GM12878 (cell line): ENCODE measurements at regions not wholly inside any gene's neighbourhood (a gene's known extent, or its start where the extent isn't known, plus 50 kb on each side); places are given as distances from the start of the nearest gene placed in this dataset.

Experiments
- ATAC-seq: fragments of 200-7000 bp; cut with Tn5 transposase; 3 replicates; pipeline ENCODE4 v1.9.1; 2020; ENCODE audit warnings: mild to moderate bottlenecking, moderate library complexity
- BruUV-seq: library from RNA; stranded (reverse); fragments of 400-500 nt; replicated peaks from 2 replicates; lab custom pipeline; 2021; lab: Mats Ljungman, UMichigan
- CTCF ChIA-PET: fragments of 300-600 bp; sonication (Branson Sonifier 250); formaldehyde crosslinking; extraction: SDS; loops from one replicate; lab custom pipeline; 2021; ENCODE audit warnings: inconsistent platforms; lab: Yijun Ruan, JAX
- POLR2A ChIA-PET: fragments of 350-600 bp; formaldehyde crosslinking; extraction: SDS; loops from one replicate; lab custom pipeline; 2021; ENCODE audit warnings: inconsistent platforms; lab: Charles Lee
- RAD21 ChIA-PET: fragments of 300-600 bp; sonication (Branson Sonifier 250); formaldehyde crosslinking; loops from one replicate; lab custom pipeline; 2023; ENCODE audit warnings: antibody characterized with exemption; ENCODE audit not compliant: unreplicated experiment; lab: Charles Lee
- SMC1A ChIA-PET: fragments of 300-600 bp; sonication (Branson Sonifier 250); formaldehyde crosslinking; loops from one replicate; lab custom pipeline; 2023; ENCODE audit not compliant: unreplicated experiment, uncharacterized antibody; lab: Charles Lee
- DNase-seq: peaks from one replicate; pipeline ENCODE4 v3.0.0-alpha.2; 2011; ENCODE audit warnings: low read depth, low spot score
- FAIRE-seq: peaks from 3 replicates; lab custom pipeline; 2011; peaks lifted over from hg19 to GRCh38; lab: Jason Lieb, UNC
- H2AFZ ChIP-seq: 2 replicates; pipeline ENCODE4 v1.6.0; 2011; ENCODE audit warnings: low read depth, low read length, control low read depth; ENCODE audit not compliant: control insufficient read depth
- H3K27ac ChIP-seq: 2 replicates; pipeline ENCODE4 v1.5.1; 2011; ENCODE audit warnings: control low read depth; ENCODE audit not compliant: control insufficient read depth, insufficient read depth
- H3K27me3 ChIP-seq, 2 experiments: replicated peaks in 1 of 2; 2 replicates each; pipeline versions ENCODE4 v1.6.0 to v1.6.1; 2011; ENCODE audit warnings: low read length in 1 of 2; ENCODE audit not compliant: control insufficient read depth in 2 of 2, insufficient read depth in 2 of 2
- H3K36me3 ChIP-seq, 2 experiments: 2 replicates each; pipeline ENCODE4 v1.5.1; 2011; ENCODE audit warnings: low read length in 1 of 2; ENCODE audit not compliant: control insufficient read depth in 2 of 2, insufficient read depth in 2 of 2
- H3K4me1 ChIP-seq: 2 replicates; pipeline ENCODE4 v1.6.1; 2011; ENCODE audit warnings: mild to moderate bottlenecking, low read length, moderate library complexity, mixed read lengths; ENCODE audit not compliant: control insufficient read depth, insufficient read depth
- H3K4me2 ChIP-seq: 2 replicates; pipeline ENCODE4 v1.6.0; 2011; ENCODE audit warnings: control low read depth; ENCODE audit not compliant: control insufficient read depth, insufficient read depth
- H3K4me3 ChIP-seq: fragments of 200-600 bp; sonication (generic); 2 replicates; pipeline ENCODE4 v1.5.1; 2016
- H3K79me2 ChIP-seq: 2 replicates; pipeline ENCODE4 v1.6.0; 2011; ENCODE audit warnings: low read length; ENCODE audit not compliant: control insufficient read depth, insufficient read depth
- H3K9ac ChIP-seq: 2 replicates; pipeline ENCODE4 v1.8.0; 2011; ENCODE audit warnings: low read length, control low read depth, mixed read lengths; ENCODE audit not compliant: control insufficient read depth, insufficient read depth
- H3K9me3 ChIP-seq: replicated peaks from 3 replicates; pipeline ENCODE4 v1.5.1; 2011; ENCODE audit warnings: mild to moderate bottlenecking, low read length; ENCODE audit not compliant: control insufficient read depth, insufficient read depth
- H4K20me1 ChIP-seq: 2 replicates; pipeline ENCODE4 v1.6.0; 2011; ENCODE audit not compliant: control insufficient read depth, insufficient read depth
- ATF2 ChIP-seq: IDR thresholded peaks from 2 replicates; pipeline ENCODE4 v1.6.1; 2012; ENCODE audit warnings: low read length, inconsistent platforms
- CBFB ChIP-seq: IDR thresholded peaks from 2 replicates; pipeline ENCODE4 v1.6.1; 2016; ENCODE audit warnings: antibody characterized with exemption, low read depth
- CREB1 ChIP-seq: IDR thresholded peaks from 2 replicates; pipeline ENCODE4 v1.6.1; 2012; ENCODE audit warnings: low read depth, mild to moderate bottlenecking, inconsistent platforms
- ELK1 ChIP-seq: IDR thresholded peaks from 2 replicates; pipeline ENCODE4 v1.6.1; 2012; ENCODE audit warnings: low read depth, low read length, improper control_type of control experiment
- EZH2 ChIP-seq: IDR thresholded peaks from 2 replicates; pipeline ENCODE4 v1.6.1; 2012; ENCODE audit warnings: low read depth, mild to moderate bottlenecking, control low read depth, inconsistent platforms, low read length, borderline replicate concordance; ENCODE audit not compliant: control insufficient read depth
- FOXK2 ChIP-seq: fragments of 450-650 bp; IDR thresholded peaks from 2 replicates; pipeline ENCODE4 v1.6.1; 2017; ENCODE audit warnings: mild to moderate bottlenecking, moderate library complexity
- GATAD2B ChIP-seq: fragments of 450-650 bp; conservative IDR thresholded peaks from 2 replicates; pipeline ENCODE4 v1.6.1; 2017; ENCODE audit warnings: low read depth, mild to moderate bottlenecking, moderate library complexity
- KDM1A ChIP-seq: fragments of 200-600 bp; sonication (generic); IDR thresholded peaks from 2 replicates; pipeline ENCODE4 v1.6.1; 2016; ENCODE audit warnings: borderline replicate concordance
- LARP7 ChIP-seq: fragments of 450-650 bp; IDR thresholded peaks from 2 replicates; pipeline ENCODE4 v1.6.1; 2017; ENCODE audit warnings: mild to moderate bottlenecking
- MYB ChIP-seq: fragments of 150-350 bp; IDR thresholded peaks from 2 replicates; pipeline ENCODE4 v1.6.1; 2014; ENCODE audit warnings: mild to moderate bottlenecking, low read depth, low read length, borderline replicate concordance
- MYC ChIP-seq: IDR thresholded peaks from 2 replicates; pipeline ENCODE4 v1.6.1; 2011; ENCODE audit warnings: mild to moderate bottlenecking, low read length, moderate library complexity, inconsistent platforms; ENCODE audit not compliant: insufficient read depth, insufficient replicate concordance, insufficient read length, severe bottlenecking
- NBN ChIP-seq: fragments of 450-650 bp; IDR thresholded peaks from 2 replicates; pipeline ENCODE4 v1.6.1; 2016
- POLR2A ChIP-seq: IDR thresholded peaks from 2 replicates; pipeline ENCODE4 v1.6.1; 2011; ENCODE audit warnings: low read depth, mild to moderate bottlenecking, low read length
- RB1 ChIP-seq: fragments of 450-650 bp; formaldehyde crosslinking; IDR thresholded peaks from 2 replicates; pipeline ENCODE4 v1.6.1; 2017; ENCODE audit warnings: mild to moderate bottlenecking, borderline replicate concordance
- ZBTB40 ChIP-seq: fragments of 450-650 bp; IDR thresholded peaks from 2 replicates; pipeline ENCODE4 v1.6.1; 2016; ENCODE audit warnings: mild to moderate bottlenecking, moderate library complexity, borderline replicate concordance
- ZNF592 ChIP-seq: fragments of 450-650 bp; IDR thresholded peaks from 2 replicates; pipeline ENCODE4 v1.6.1; 2017; ENCODE audit warnings: mild to moderate bottlenecking, moderate library complexity
- WGBS: methylation state at CpG from one replicate; pipeline ENCODE4 v1.1.6; 2016; ENCODE audit warnings: low lambda C conversion rate; ENCODE audit not compliant: insufficient replicate concordance, insufficient coverage; ENCODE audit errors: missing lambda C conversion rate; 5-methylcytosine and 5-hydroxymethylcytosine counted together
- in situ Hi-C: fragments of 300-500 bp; cut with MboI; formaldehyde crosslinking; loops from 9 replicates; pipeline ENCODE4 v1.14.3; 2018; ENCODE audit warnings: mixed read lengths
- intact Hi-C: fragments of 100-400 bp; cut with micrococcal nuclease; formaldehyde crosslinking; loops from one replicate; pipeline ENCODE4 v1.14.2; 2022; ENCODE audit not compliant: unreplicated experiment

GRCh38 chr12:124078800-124079199, 105.8 kb downstream of the ZNF664 start:
- Histone ChIP-seq H3K4me1 (no peaks in the 10 kb centered on the region), H3K27ac (no peak overlapping the region), H3K9me3 (no peaks in the 10 kb centered on the region), H3K79me2 (no peaks in the 10 kb centered on the region), H3K36me3 (no peaks in the 10 kb centered on the region), H3K27me3 (no peaks in the 10 kb centered on the region), H3K9ac (no peak overlapping the region), H2AFZ (no peak overlapping the region), H3K4me3 (no peak overlapping the region), H3K4me2 (no peak overlapping the region), H4K20me1 (no peaks in the 10 kb centered on the region)
- SMC1A ChIA-PET, result interaction anchor here (0.6 to 1.3 kb wide), 2 partner anchors 9 to 39 kb away, joined by 3 read pairs; no protein-coding TSS in a partner anchor
- DNase-seq (no peak), ATAC-seq (no peak), FAIRE-seq (no peak)
- POLR2A ChIA-PET, result no interaction called here
- intact Hi-C loops, result no loop called here
- BruUV-seq, result no TSS peak
- WGBS, result 22% methylated on average over 4 of the region's 4 CpGs
- CTCF ChIA-PET, result interaction anchor here (1.1 kb wide), 1 partner anchor 47 kb away, joined by 3 read pairs; no protein-coding TSS in a partner anchor
- in situ Hi-C loops, result no loop called here
- RAD21 ChIA-PET, result no interaction called here
- no peak for TF ChIP-seq CBFB
- TF ChIP-seq ATF2, result no peak
- no peak for TF ChIP-seq EZH2
- no peak for TF ChIP-seq KDM1A
- TF ChIP-seq MYB, result no peak
- no peak for TF ChIP-seq CREB1
- TF ChIP-seq ZNF592, result no peak
- no peak for TF ChIP-seq MYC
- TF ChIP-seq FOXK2, result no peak
- no peak for TF ChIP-seq GATAD2B
- TF ChIP-seq ZBTB40, result no peak
- TF ChIP-seq RB1, result no peak
- TF ChIP-seq POLR2A, result no peak
- no peak for TF ChIP-seq ELK1
- no peak for TF ChIP-seq NBN
- no peak for TF ChIP-seq LARP7
